ENCODE measurements at regions not wholly inside any gene's neighbourhood (a gene's known extent, or its start where the extent isn't known, plus 50 kb on each side); places are given as distances from the start of the nearest gene placed in this dataset.
"Not testable (repeated sequence)": the region's sequence is repeated elsewhere in the genome, so short reads cannot be mapped to it uniquely, and the experiment has no call there.

DNA sequence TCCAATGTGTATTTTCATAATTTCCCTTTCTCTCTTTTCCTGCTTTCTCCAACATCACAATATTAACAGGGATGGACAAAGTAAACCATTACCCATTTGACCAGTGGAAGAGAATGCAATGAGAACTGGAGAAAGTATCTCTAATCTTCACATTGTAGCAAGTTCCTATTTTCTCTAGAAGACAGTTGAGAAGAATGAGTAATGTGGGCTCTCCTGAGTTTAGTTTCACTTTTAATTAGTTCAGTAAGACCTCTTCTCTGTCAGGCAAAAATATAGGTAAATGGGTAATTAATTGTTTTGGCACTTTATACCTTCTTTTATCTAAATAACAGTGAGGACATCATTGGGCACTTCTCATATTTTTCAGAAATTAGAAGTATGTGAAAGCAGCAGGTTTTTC lies 602.0 kb downstream of the GLUD2 start:
- DNase-seq (ENCODE audit: low read depth in 3 of 3): no peak

DNA sequence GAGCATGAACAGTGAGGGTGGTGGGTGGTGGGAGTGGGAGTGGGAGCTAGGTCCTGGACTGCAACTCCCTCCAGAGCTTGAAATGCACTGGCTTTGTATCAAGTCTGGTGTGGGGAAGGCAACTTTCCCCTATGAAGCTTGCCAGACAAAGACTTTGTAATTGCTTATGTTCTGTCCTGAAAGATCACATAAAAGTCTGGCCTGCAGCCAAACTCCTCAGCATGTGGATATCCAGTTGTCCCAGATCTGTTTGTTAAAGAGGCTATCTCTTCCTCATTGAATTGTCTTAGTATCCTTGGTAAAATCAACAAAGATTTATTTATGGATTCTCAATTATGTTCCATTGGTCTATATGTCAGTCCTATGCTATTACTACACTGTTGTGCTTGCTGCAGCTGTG lies 607.9 kb downstream of the GLUD2 start:
- no peak for DNase-seq (ENCODE audit: low read depth in 3 of 3)

DNA sequence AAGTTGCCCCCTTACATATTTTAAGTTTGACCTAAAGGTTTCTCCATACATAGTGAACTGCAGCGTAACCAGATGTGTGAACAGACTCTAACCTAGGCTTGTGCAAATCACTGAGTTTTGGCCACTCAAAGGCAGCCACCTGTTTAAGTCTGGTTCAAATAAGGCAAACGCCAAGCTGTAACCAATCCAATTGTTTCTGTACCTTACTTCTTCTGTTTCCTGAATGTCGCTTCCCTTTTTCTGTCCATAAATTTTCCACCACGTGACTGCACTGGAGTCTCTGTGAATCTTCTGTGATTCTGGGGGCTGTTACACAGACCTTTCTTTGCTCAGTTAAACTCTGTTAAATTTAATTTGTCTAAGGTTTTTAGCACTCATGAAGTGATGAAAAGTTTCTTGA lies 618.8 kb downstream of the GLUD2 start:
- no peak for DNase-seq (ENCODE audit: low read depth in 3 of 3)

DNA sequence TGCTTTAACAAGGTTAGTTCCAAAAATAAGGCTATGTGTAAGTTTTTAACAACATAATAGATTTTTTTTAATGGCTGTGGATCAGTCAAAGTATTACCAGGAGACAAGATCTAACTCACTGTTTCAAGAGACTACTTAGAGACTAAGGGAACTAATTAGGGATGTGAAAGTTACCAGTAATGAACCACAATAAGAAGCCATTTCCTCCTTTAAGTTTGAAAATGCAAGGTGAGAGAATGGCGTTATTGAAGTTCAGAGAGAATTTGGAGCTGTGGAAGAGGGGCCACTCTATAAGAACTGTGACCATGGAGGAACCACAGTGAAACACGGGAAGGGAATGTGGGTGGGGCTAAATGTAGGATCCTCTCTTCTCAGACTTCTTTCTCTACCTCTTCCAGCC lies 624.2 kb downstream of the GLUD2 start:
- DNase-seq (ENCODE audit: low read depth in 3 of 3): no peak

DNA sequence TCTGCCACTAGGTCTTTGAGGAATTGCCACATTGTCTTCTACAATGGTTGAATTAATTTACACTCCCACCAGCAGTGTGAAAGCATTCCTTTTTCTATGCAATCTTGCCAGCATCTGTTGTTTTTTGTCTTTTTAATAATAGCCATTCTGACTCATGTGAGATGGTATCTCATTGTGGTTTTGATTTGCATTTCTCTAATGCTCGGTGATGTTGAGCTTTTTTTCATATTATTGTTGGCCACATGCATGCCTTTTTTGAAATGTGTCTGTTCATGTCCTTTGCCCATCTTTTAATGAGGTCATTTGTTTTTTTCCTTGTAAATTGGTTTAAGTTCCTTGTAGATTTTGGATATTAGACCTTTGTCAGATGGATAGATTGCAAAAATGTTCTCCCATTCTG lies 661.8 kb downstream of the GLUD2 start:
- DNase-seq (ENCODE audit: low read depth in 3 of 3): not testable (repeated sequence)

DNA sequence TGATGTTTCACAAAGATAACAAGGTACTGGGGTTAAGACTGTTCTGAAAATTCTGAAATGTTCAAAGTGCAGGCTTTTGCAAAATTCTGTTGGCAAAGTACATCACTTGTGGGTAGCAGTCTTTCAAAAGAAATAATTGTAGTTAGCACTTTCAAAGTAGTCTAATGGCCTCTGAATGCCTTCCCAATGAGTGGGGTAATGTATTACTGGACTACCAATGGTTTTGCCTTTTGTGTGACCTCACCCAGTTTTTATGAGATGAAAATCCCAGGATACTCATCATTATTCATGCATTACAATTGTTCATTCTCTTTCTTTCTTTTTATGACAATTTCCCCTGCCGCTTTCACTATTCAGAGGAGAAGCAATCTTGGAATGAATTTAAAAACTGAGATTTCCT lies 686.1 kb downstream of the GLUD2 start:
- no peak for DNase-seq (ENCODE audit: low read depth in 3 of 3)

DNA sequence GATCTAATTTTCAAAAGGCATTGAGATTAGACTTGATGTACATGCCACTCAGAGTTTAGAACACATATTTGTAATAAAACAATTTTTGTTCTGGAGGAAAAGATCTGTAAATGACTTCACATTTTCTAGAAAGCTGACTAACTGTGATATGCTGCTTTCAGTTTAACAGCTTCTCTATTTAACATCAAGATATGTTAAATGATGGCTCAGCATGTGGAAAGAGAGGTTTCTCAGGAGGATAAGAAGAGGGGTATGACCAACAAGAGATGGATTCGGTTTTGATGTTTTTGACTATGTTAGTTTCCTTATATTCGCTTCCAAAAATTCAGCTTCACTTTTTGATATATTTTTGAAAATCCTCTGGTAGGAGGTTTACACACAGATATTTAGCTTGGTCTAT lies 698.7 kb downstream of the GLUD2 start:
- DNase-seq (ENCODE audit: low read depth in 3 of 3): no peak

DNA sequence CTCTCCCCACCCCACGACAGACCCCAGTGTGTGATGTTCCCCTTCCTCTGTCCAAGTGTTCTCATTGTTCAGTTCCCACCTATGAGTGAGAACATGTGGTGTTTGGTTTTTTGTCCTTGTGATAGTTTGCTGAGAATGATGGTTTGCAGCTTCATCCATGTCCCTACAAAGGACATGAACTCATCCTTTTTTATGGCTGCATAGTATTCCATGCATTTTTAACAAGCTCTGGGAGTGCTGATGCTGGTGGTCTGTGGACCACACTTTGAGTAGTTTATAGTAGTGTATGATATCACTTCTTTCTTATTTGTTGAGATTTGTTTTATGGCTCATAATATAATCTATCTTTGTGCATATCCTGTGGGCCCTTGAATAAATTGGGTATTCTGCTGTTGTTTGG lies 706.2 kb downstream of the GLUD2 start:
- not testable (repeated sequence) for DNase-seq (ENCODE audit: low read depth in 3 of 3)

DNA sequence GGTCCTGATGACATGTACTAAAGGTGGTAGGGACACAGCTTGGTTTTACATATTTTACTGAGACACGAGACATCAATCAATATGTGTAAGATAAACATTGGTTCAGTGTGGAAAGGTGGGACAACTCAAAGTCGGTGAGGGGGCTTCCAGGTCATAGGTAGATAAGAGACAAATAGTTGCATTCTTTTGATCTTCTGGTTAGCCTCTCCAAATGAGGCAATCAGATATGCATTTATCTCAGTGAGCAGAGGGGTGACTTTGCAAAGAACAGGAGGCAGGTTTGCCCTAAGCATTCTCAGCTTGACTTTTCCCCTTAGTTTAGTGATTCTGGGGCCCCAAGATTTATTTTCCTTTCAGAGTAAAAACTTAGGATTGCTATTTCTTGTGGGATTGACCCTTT lies 706.9 kb downstream of the GLUD2 start:
- DNase-seq (ENCODE audit: low read depth in 3 of 3): no peak

DNA sequence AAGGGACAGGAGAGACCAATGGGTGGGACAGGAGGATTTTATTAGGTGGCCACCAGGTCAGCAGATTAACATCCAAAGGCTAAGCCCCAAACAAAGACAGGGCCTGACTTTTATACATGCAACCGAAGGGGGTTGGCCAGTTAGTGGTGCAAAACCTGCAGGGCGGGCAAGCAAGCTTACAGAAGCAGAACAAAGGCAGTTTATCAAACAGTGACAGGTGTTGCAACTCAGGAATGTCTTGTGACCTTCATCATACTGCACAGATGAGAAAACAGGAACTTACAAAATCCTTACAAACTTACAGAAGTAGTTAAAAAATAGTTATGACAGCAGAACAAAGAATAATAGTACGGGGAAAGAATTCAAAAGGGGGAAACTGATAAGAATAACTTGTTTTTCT lies 708.1 kb downstream of the GLUD2 start:
- DNase-seq (ENCODE audit: low read depth in 3 of 3): no peak

DNA sequence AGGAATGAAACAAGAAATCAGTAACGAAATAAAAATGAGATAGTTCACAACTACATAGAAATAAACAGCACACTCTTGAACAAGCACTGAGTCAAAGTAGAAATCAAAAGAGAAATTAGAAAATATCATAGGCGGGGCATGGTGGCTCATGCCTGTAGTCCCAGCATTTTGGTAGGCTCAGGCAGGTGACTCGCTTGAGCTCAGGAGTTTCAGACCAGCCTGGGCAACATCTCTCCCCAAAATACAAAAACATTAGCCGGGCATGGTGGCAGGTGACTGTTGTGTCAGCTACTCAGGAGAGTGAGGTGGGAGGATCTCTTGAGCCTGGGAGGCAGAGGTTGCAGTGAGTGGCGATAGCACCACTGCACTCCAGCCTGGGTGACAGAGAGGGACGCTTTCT lies 714.4 kb downstream of the GLUD2 start:
- no peak for DNase-seq (ENCODE audit: low read depth in 3 of 3)

DNA sequence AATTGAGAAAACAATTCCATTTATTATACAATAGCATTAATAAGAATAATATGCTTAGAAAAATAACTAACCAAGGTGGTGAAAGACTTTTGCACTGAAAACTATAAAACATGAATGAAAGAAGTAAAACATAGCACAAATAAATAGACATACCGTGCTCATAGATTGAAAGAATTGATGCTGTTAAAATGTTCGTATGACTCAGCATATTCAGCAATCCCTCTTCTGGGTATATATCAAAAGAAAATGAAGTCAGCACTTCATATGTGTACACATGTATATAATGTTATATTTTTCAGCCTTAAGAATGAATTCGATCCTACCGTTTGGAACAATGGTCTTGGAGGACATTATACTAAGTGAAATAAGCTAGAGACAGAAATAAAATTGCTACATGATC lies 716.3 kb downstream of the GLUD2 start:
- DNase-seq (ENCODE audit: low read depth in 3 of 3): no peak

DNA sequence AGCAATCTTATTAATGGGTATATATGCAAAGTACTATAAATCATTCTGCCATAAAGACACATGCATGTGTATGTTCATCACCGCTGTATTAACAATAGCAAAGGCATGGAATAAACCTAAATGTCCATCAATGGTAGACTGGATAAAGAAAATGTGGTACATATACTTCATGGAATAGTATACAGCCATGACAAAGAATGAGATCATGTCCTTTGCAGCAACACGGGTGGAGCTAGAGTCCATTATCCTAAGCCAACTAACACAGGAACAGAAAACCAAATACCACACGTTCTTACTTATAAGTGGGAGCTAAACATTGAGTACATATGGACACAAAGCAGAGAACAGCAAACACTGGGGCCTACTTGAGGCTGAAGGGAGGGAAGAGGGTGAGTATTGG lies 720.8 kb downstream of the GLUD2 start:
- not testable (repeated sequence) for DNase-seq (ENCODE audit: low read depth in 3 of 3)

DNA sequence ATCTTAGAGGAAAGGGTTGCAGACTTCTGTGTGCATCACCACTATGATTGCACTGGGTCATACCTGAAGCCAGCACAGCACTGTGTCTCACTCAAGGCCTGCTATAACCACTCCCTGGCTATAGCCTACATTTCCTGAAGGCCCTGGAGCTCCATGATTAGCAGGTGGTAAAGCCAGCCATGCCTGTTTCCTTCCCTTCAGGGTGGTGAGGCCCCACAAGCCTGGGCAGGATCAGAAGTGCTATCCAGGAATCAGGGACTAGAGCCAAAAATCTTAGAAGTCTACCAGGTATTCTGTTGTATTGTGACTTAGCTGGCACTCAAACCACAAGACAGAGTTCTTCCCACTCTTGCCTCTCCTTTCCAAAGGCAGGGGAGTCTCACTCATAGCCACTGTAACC lies 734.6 kb downstream of the GLUD2 start:
- DNase-seq (ENCODE audit: low read depth in 3 of 3): no peak

DNA sequence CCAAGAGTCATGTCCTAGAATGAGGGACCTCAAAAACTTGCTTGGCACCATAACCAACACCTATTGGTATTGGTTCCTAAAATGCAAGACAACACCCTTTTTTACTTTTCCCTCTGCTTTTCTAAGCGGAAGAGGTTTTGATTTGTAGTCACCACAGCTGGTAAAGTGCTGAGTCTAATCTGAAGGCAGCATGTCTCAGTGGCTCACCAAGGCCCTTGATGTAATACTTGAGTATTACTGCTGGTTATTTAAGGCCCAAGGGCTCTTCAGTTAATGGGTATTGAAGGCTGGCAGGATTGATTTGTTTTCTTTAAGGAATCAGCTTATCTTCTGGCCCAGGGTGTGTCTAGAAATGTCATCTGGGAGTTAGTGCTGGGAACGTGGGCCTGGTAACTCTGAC lies 735.1 kb downstream of the GLUD2 start:
- no peak for DNase-seq (ENCODE audit: low read depth in 3 of 3)

DNA sequence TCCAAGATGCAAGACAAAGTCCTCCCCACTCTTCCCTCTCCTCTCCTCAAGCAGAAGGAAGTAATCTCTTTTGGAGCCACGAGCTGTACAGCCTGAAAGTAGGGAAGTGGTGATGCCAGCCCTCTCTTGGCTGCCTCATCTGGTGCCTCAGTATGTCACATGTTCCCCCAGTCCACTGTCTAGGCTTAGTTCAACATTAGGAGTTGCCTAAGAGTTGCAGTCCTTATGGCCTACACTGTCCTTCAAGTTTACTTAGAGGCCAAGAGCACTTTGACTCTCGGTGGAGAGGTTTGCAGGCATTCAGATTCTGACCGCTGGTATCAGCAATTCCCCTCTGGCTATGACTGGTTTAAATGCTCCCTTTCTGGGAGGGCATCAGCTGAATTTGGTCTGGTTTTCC lies 735.6 kb downstream of the GLUD2 start:
- no peak for DNase-seq (ENCODE audit: low read depth in 3 of 3)

DNA sequence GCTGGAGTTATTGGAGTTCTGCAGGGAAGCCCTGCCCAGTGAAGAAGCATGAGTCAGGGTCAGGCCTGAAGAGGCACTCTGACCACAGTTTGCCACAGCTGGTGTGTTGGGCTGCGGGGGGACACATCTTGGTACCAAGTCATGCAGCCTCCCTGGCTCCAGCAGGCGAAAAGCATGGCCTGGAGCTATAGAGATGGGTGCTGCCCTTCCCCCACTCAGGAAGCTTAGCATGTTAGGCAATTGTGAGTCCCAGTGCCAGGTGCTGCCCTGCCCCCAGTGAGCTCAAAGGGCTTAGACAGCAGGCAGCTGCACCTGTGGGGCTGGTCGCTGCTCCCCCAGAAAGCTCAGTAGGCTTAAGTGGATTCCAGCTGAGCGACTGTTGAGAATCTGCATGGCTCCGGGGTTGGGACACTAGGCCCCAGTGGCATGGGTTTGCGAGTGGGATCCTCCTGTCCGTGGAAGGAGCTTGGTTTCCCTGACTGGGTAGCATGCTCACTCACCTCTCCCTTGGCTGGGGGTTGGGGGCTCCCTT lies 755.5 kb downstream of the GLUD2 start:
- no peak for DNase-seq (ENCODE audit: low read depth in 3 of 3)

DNA sequence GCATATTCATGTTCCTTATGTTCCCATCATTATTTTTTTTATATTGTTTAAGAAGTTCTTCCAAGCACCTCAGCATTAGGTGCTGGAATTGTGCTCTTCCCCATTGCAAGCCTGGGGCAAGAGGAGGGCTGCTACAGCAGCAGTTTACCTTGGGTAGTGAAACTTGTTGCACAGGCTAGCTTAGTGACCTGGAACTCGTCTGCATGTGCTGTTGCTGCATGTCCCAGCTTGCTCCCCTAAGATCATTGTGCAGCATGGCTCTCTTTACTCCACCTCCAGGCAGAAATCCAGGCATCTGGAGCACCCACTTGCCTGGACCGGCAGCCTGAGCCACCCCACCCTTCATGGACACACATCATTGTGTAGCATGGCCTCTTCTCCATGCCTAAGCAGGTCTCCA lies 776.0 kb downstream of the GLUD2 start:
- no peak for DNase-seq (ENCODE audit: low read depth in 3 of 3)

DNA sequence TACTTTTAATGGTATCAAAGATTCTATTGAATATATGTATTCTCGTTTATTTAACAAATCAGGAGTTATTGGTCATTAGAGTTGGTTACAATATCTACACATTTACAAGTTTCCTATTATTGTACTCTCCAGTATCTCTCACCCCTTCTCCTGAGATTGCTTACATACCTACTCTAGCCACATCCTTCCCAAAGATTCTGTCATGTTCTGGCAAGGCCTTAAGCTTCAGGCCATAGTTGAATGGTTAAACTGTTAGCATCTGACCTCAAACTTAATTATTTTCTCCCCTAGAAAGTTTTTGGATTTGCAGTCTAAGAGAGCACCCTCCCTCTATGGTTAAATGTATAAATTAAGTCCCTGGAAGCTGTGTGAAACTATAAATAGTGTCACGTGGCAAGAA lies 784.2 kb downstream of the GLUD2 start:
- no peak for DNase-seq (ENCODE audit: low read depth in 3 of 3)

DNA sequence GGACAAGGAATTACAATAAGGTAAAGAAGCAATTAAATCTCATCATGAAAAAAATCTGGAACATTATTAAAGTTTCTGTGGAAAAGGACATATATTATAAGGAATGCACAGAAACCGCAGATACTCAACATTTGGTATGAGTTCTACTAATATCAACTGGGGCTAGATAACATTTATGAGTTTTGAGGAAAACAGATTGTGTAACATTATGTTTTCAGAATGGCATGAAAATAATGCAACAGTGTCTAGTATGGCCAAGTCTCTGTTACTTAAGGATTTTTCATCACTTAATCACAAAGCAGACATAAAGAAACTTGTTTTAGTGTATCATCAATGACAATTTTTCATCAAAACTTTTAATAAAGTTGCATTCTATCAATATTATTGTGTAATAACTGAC lies 785.0 kb downstream of the GLUD2 start:
- no peak for DNase-seq (ENCODE audit: low read depth in 3 of 3)

DNA sequence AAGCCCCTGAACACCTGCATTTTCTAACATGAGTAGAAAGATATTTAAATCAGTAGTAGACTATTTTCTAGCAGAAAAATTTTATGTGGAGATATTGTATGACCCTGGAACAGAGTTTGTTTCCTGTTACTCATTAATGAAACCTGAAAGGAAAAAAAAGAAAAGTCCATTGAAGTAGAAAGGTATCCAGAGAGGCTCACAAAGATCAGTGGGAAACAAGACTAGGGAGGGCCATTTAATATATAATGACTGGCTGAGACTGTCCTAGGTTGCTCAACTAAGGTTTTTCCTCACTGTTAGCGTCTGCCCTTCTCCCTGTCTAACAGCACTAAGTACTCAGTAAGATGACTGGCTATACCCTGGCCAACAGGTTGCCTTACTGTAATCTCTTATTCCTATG lies 788.6 kb downstream of the GLUD2 start:
- DNase-seq (ENCODE audit: low read depth in 3 of 3): no peak

DNA sequence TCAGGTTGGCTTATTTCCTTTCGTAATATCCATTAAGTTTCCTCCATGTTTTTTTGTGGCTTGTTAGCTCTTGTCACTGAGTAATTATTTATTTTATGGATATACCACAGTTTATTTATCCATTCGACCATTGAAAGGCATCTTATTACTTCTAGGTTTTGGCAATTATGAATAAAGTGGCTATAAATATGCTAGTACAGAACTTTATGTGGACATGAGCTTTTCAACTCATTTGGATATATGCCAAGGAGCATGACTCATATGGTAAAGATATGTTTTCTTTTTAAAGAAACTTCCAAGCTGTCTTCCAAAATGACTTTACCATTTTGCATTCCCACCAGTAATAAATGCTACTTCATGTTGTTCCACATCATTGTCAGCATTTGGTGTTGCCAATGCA lies 803.6 kb downstream of the GLUD2 start:
- DNase-seq (ENCODE audit: low read depth in 3 of 3): no peak

DNA sequence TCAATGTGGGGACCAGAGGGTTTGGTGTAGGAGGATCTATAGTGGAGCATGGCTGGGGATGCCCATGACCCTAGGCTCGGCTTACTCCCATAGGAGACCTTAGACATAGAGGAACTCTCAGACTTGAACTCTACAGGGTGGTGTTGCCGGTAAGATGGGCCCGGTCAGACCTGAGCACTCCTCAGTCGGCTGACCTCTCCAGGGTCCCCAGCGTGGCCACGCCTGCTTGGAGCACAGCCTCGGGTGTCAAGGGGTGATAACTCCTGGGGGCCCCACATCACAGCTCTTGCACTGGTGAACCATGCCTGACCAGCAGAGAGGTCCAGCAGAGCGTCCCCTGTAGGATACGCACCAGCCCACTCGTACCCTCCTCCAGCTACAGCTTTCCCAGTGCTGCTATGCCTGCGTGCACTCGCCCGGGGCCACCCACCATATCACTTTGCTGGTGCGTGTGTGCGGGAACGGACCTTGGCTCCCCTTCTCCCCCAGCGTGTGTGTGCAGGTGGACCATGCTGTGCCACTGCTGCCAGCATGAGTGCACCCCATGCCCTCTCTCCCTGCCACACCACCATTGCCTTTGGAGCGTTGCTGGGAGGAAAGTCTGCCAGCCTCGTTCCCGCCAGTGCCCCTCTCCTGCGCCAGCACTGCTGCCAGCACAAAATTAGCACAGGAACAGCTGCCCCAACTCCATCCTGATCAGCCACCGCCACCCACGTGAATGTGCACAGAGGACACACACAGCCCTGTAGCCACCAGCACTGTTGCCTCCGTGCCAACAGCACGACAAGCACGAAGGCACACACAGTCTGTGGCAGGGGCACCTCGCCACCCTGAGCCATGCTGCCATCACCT lies 806.6 kb downstream of the GLUD2 start:
- DNase-seq (ENCODE audit: low read depth in 3 of 3): no peak

DNA sequence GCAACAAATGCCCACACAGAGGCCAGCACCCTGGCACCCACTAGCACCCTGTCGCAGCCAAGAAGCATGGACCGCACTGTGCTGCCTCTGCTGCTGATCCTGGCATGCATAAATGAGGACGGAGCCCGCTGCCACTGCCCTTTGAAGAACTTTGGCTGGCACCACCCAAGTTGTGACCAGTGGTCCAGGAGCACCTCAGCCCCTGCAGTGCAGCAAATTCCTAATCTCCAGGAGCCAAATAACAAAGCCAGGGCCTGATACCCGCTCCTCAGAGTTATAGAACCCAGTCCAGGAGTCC lies 807.2 kb downstream of the GLUD2 start:
- DNase-seq (ENCODE audit: low read depth in 3 of 3): no peak
